Upper lobe of right lung (tissue), 1 donor: ENCODE measurements at regions not wholly inside any gene's neighbourhood (a gene's known extent, or its start where the extent isn't known, plus 50 kb on each side); places are given as distances from the start of the nearest gene placed in this dataset.

Experiments
- ATAC-seq: fragments of 200-7000 bp; cut with Tn5 transposase; one replicate; pipeline ENCODE4 v1.9.1; 2020; ENCODE audit warnings: mild to moderate bottlenecking, moderate library complexity
- DNase-seq: peaks from one replicate; pipeline ENCODE4 v3.0.0-alpha.2; 2020
- H3K27ac ChIP-seq: fragments of 200-600 bp; one replicate; pipeline ENCODE4 v1.8.0; 2022
- H3K27me3 ChIP-seq: fragments of 200-600 bp; one replicate; pipeline ENCODE4 v1.8.0; 2022; ENCODE audit warnings: mild to moderate bottlenecking
- H3K36me3 ChIP-seq: fragments of 200-600 bp; one replicate; pipeline ENCODE4 v1.8.0; 2022
- H3K4me1 ChIP-seq: fragments of 200-600 bp; one replicate; pipeline ENCODE4 v1.8.0; 2022
- H3K4me3 ChIP-seq: fragments of 200-600 bp; one replicate; pipeline ENCODE4 v1.8.0; 2022; ENCODE audit warnings: mild to moderate bottlenecking
- H3K9me3 ChIP-seq: fragments of 200-600 bp; one replicate; pipeline ENCODE4 v1.8.0; 2022
- CTCF ChIP-seq: fragments of 200-600 bp; IDR thresholded peaks from one replicate; pipeline ENCODE4 v1.8.0; 2022; ENCODE audit warnings: antibody characterized with exemption
- intact Hi-C: fragments of 100-400 bp; cut with DNase I; formaldehyde crosslinking; loops from one replicate; pipeline ENCODE4 v1.11.0; 2022
- donor health status: DM: no; HTN: yes; CAD: no; lungs with severe emphysema.

- ATAC-seq: no peak
- intact Hi-C loops: no loop called here
- Histone ChIP-seq H3K27me3 (peaks cover 17% of the 10 kb centered on the region), H3K27ac (no peak overlapping the region), H3K4me3 (no peak overlapping the region), H3K4me1 (no peaks in the 10 kb centered on the region), H3K36me3 (no peaks in the 10 kb centered on the region), H3K9me3 (no peaks in the 10 kb centered on the region)
- no peak for DNase-seq
- TF ChIP-seq CTCF: no peak
Measured at GRCh38 chr22:22786301-22787115, 101.1 kb upstream of the IGLL5 start.

GRCh38 chr22:22787151-22787550, 100.5 kb upstream of the IGLL5 start:
- intact Hi-C loops: no loop called here
- no peak for DNase-seq
- Histone ChIP-seq H3K4me3 (no peak overlapping the region), H3K4me1 (no peaks in the 10 kb centered on the region), H3K9me3 (no peaks in the 10 kb centered on the region), H3K27ac (no peak overlapping the region), H3K27me3 (peaks cover 15% of the 10 kb centered on the region), H3K36me3 (no peaks in the 10 kb centered on the region)
- TF ChIP-seq CTCF: no peak
- ATAC-seq: no peak

- H3K36me3 ChIP-seq: no peaks in the 10 kb centered on the region
- TF ChIP-seq CTCF: peak; percentile 75
- no peaks in the 10 kb centered on the region for H3K4me1 ChIP-seq
- H3K27ac ChIP-seq: no peak overlapping the region
- DNase-seq (no peak), ATAC-seq (peak; percentile 84)
- H3K9me3 ChIP-seq: no peaks in the 10 kb centered on the region
- H3K27me3 ChIP-seq: peaks cover 8% of the 10 kb centered on the region
- H3K4me3 ChIP-seq: no peak overlapping the region
- intact Hi-C loops: no loop called here
Measured at GRCh38 chr22:22787786-22788459, 99.7 kb upstream of the IGLL5 start.

GRCh38 chr22:22788460-22789037, 99.1 kb upstream of the IGLL5 start:
- H3K9me3 ChIP-seq: no peaks in the 10 kb centered on the region
- peaks cover 8% of the 10 kb centered on the region for H3K27me3 ChIP-seq
- no peaks in the 10 kb centered on the region for H3K36me3 ChIP-seq
- H3K4me1 ChIP-seq: no peaks in the 10 kb centered on the region
- H3K4me3 ChIP-seq: no peak overlapping the region
- TF ChIP-seq CTCF: no peak
- H3K27ac ChIP-seq: no peak overlapping the region
- ATAC-seq (no peak), DNase-seq (no peak)
- intact Hi-C loops: no loop called here

GRCh38 chr22:22789233-22789921, 98.2 kb upstream of the IGLL5 start:
- TF ChIP-seq CTCF: no peak
- no peaks in the 10 kb centered on the region for H3K9me3 ChIP-seq
- intact Hi-C loops: no loop called here
- peaks cover 8% of the 10 kb centered on the region for H3K27me3 ChIP-seq
- H3K4me3 ChIP-seq: no peak overlapping the region
- H3K4me1 ChIP-seq: no peaks in the 10 kb centered on the region
- DNase-seq (no peak), ATAC-seq (no peak)
- H3K27ac ChIP-seq: no peak overlapping the region
- H3K36me3 ChIP-seq: no peaks in the 10 kb centered on the region
